ENCODE measurements at regions not wholly inside any gene's neighbourhood (a gene's known extent, or its start where the extent isn't known, plus 50 kb on each side); places are given as distances from the start of the nearest gene placed in this dataset.

GRCh38 chr9:129370770-129371169 lies 192.7 kb upstream of the IER5L start:
- Histone ChIP-seq H3K9me2 (ENCODE audit: insufficient read depth) (no peaks in the 10 kb centered on the region), H3K27me3 (ENCODE audit: insufficient read depth, low read length) (no peaks in the 10 kb centered on the region), H3K4me3 (replicated peaks in 1 of 2; ENCODE audit: low read depth in 1 of 2, low read length in 2 of 2) (no peak overlapping the region), H3K9ac (ENCODE audit: low read length) (no peak overlapping the region), H3K9me3 (ENCODE audit: control insufficient read depth in 1 of 2, insufficient read depth in 1 of 2, low read depth in 1 of 2, low read length in 2 of 2) (no peaks in the 10 kb centered on the region), H3K4me1 (ENCODE audit: control insufficient read depth in 1 of 2, insufficient read depth in 2 of 2, low read length in 2 of 2) (peaks cover 3 to 12% of the 10 kb centered on the region in 2 experiments; a peak in 2 of 4 replicates), H2AFZ (ENCODE audit: low read depth, low read length, poor library complexity, severe bottlenecking) (no peak overlapping the region), H3K79me2 (ENCODE audit: insufficient read depth, low read length) (no peaks in the 10 kb centered on the region), H4K20me1 (ENCODE audit: insufficient read depth) (no peaks in the 10 kb centered on the region), H3K36me3 (ENCODE audit: control insufficient read depth in 1 of 2, insufficient read depth in 2 of 2, low read length in 2 of 2) (no peaks in the 10 kb centered on the region), H3K27ac (ENCODE audit: low read depth, low read length) (no peak overlapping the region), H3K4me2 (ENCODE audit: low read length) (no peak overlapping the region)
- ChIA-PET CTCF (interaction anchor here (1.2 kb wide), 1 partner anchor 200 kb away, joined by 3 read pairs; no protein-coding TSS in a partner anchor), POLR2A (no interaction called here), RAD21 (ENCODE audit: low non-redundant PET in 1 of 2, low total read pairs in 2 of 2, uncharacterized antibody in 2 of 2, unreplicated experiment in 2 of 2) (no interaction called here)
- intact Hi-C loops (cut with micrococcal nuclease), result no loop called here
- no TSS peak for BruUV-seq (replicated peaks)
- DNase-seq (ENCODE audit: low read depth, low spot score) (no peak), ATAC-seq (no peak)
- TF ChIP-seq SP1 (IDR thresholded peaks at IDR 0.05; ENCODE audit: low read depth) (no peak), TCF7L2 (IDR thresholded peaks at IDR 0.05; ENCODE audit: borderline replicate concordance, extremely low read depth, insufficient read depth, insufficient read length) (no peak), SRF (IDR thresholded peaks at IDR 0.05; ENCODE audit: low read depth) (no peak), EZH2phosphoT487 (IDR thresholded peaks at IDR 0.05; ENCODE audit: borderline replicate concordance) (no peak), RAD21 (IDR thresholded peaks at IDR 0.05; ENCODE audit: low read depth) (no peak), MAX (IDR thresholded peaks at IDR 0.05) (no peak), EGR1 (IDR thresholded peaks at IDR 0.05; ENCODE audit: low read depth) (no peak), CBX3 (IDR thresholded peaks at IDR 0.05; ENCODE audit: low read depth) (no peak)

GRCh38 chr9:129368444-129368978 lies 190.4 kb upstream of the IER5L start:
- H3K4me3 ChIP-seq (replicated peaks in 1 of 2; ENCODE audit: low read depth in 1 of 2, low read length in 2 of 2), result no peak overlapping the region
- TF ChIP-seq REST (IDR thresholded peaks at IDR 0.05; ENCODE audit: low read depth) (no peak), ZBTB33 (IDR thresholded peaks at IDR 0.05; ENCODE audit: extremely low read depth, insufficient replicate concordance, low read length) (no peak), RAD21 (IDR thresholded peaks at IDR 0.05; ENCODE audit: low read depth) (no peak), SRF (IDR thresholded peaks at IDR 0.05; ENCODE audit: low read depth) (no peak), CEBPB (IDR thresholded peaks at IDR 0.05; ENCODE audit: low read depth) (no peak)
- no peaks in the 10 kb centered on the region for H4K20me1 ChIP-seq (ENCODE audit: insufficient read depth)
- no peaks in the 10 kb centered on the region for H3K9me3 ChIP-seq (ENCODE audit: control insufficient read depth in 1 of 2, insufficient read depth in 1 of 2, low read depth in 1 of 2, low read length in 2 of 2)
- no peak overlapping the region for H3K27ac ChIP-seq (ENCODE audit: low read depth, low read length)
- no peak for ATAC-seq
- no peaks in the 10 kb centered on the region for H3K79me2 ChIP-seq (ENCODE audit: insufficient read depth, low read length)
- H3K4me1 ChIP-seq (ENCODE audit: control insufficient read depth in 1 of 2, insufficient read depth in 2 of 2, low read length in 2 of 2), result no peaks in the 10 kb centered on the region
- intact Hi-C loops (cut with micrococcal nuclease), result no loop called here
- POLR2A ChIA-PET, result no interaction called here
- no peak overlapping the region for H3K9ac ChIP-seq (ENCODE audit: low read length)
- H3K36me3 ChIP-seq (ENCODE audit: control insufficient read depth in 1 of 2, insufficient read depth in 2 of 2, low read length in 2 of 2), result no peaks in the 10 kb centered on the region
- DNase-seq (ENCODE audit: low read depth, low spot score), result no peak
- H3K4me2 ChIP-seq (ENCODE audit: low read length), result no peak overlapping the region
- CTCF ChIA-PET, result no interaction called here
- RAD21 ChIA-PET (ENCODE audit: low non-redundant PET in 1 of 2, low total read pairs in 2 of 2, uncharacterized antibody in 2 of 2, unreplicated experiment in 2 of 2), result no interaction called here
- H2AFZ ChIP-seq (ENCODE audit: low read depth, low read length, poor library complexity, severe bottlenecking), result no peak overlapping the region
- H3K27me3 ChIP-seq (ENCODE audit: insufficient read depth, low read length), result no peaks in the 10 kb centered on the region
- H3K9me2 ChIP-seq (ENCODE audit: insufficient read depth), result no peaks in the 10 kb centered on the region
- no TSS peak for BruUV-seq (replicated peaks)
